ENCODE measurements at regions not wholly inside any gene's neighbourhood (a gene's known extent, or its start where the extent isn't known, plus 50 kb on each side); places are given as distances from the start of the nearest gene placed in this dataset.

DNA sequence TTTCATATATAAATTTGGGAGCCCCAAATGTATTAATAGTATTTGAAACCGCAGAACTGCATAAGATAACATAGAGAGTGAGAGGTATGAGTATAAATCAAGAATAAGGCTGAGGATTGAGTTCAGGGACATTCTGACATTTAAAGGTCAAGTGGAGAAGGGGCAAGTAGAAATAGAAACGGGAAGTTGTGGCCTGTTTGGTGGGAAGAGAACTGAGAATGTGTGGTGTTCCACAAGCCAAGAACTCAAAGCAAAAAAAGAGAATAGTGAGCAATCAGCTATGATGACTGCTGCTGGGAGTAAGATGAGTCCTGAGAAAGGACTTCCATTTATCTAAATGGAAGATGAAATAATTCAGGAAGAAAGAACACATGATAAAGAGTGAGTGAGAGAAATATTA, 418.4 kb downstream of the CD109 start:
- Histone ChIP-seq H4K20me1 (ENCODE audit: insufficient read depth) (no peaks in the 10 kb centered on the region), H3K27me3 (ENCODE audit: insufficient read depth, low read depth, low read length) (no peaks in the 10 kb centered on the region), H3K9ac (ENCODE audit: low read length) (no peak overlapping the region), H2AFZ (ENCODE audit: low read depth, low read length) (no peak overlapping the region), H3K4me3 (ENCODE audit: low read length) (no peak overlapping the region), H3K4me2 (ENCODE audit: low read length) (no peak overlapping the region), H3K9me2 (ENCODE audit: insufficient read depth, low read length) (no peaks in the 10 kb centered on the region), H3K79me2 (replicated peaks; ENCODE audit: insufficient read depth, low read length) (no peaks in the 10 kb centered on the region), H3K9me3 (ENCODE audit: low read length) (no peaks in the 10 kb centered on the region), H3K27ac (ENCODE audit: low read length) (no peak overlapping the region), H3K36me3 (ENCODE audit: insufficient read depth, low read length) (no peaks in the 10 kb centered on the region), H3F3A (ENCODE audit: insufficient read depth, low read length, poor library complexity, severe bottlenecking) (no peaks in the 10 kb centered on the region)
- TF ChIP-seq EZH2 (IDR thresholded peaks at IDR 0.05; ENCODE audit: borderline replicate concordance, insufficient read depth, low read length, poor library complexity, severe bottlenecking) = no peak
- TF ChIP-seq, protein P1, sequence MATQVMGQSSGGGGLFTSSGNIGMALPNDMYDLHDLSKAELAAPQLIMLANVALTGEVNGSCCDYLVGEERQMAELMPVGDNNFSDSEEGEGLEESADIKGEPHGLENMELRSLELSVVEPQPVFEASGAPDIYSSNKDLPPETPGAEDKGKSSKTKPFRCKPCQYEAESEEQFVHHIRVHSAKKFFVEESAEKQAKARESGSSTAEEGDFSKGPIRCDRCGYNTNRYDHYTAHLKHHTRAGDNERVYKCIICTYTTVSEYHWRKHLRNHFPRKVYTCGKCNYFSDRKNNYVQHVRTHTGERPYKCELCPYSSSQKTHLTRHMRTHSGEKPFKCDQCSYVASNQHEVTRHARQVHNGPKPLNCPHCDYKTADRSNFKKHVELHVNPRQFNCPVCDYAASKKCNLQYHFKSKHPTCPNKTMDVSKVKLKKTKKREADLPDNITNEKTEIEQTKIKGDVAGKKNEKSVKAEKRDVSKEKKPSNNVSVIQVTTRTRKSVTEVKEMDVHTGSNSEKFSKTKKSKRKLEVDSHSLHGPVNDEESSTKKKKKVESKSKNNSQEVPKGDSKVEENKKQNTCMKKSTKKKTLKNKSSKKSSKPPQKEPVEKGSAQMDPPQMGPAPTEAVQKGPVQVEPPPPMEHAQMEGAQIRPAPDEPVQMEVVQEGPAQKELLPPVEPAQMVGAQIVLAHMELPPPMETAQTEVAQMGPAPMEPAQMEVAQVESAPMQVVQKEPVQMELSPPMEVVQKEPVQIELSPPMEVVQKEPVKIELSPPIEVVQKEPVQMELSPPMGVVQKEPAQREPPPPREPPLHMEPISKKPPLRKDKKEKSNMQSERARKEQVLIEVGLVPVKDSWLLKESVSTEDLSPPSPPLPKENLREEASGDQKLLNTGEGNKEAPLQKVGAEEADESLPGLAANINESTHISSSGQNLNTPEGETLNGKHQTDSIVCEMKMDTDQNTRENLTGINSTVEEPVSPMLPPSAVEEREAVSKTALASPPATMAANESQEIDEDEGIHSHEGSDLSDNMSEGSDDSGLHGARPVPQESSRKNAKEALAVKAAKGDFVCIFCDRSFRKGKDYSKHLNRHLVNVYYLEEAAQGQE (IDR thresholded peaks at IDR 0.05; ENCODE audit: borderline replicate concordance) = no peak

DNA sequence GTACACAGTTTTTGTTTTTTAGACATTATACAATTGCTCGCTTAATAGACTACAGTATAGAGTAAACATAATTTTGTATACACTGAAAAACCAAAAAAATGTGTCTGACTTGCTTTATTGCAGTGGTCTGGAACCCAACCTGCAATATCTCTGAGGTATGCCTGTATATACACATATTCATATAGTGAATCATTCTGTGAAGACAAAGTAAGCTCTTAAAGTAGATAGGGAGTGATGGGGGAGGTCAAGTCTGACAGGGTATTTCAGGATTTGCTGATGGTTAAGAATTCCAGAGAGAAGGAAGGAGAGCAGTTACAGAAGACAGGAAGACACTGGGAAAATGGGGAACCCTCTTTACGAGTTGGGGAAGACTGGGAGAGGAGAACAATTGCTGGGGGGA, 417.9 kb downstream of the CD109 start:
- Histone ChIP-seq H3K27me3 (ENCODE audit: insufficient read depth, low read depth, low read length) (no peaks in the 10 kb centered on the region), H3K9ac (ENCODE audit: low read length) (no peak overlapping the region), H3K4me3 (ENCODE audit: low read length) (no peak overlapping the region), H3K36me3 (ENCODE audit: insufficient read depth, low read length) (no peaks in the 10 kb centered on the region), H3K4me2 (ENCODE audit: low read length) (no peak overlapping the region), H3K27ac (ENCODE audit: low read length) (no peak overlapping the region), H3K9me2 (ENCODE audit: insufficient read depth, low read length) (no peaks in the 10 kb centered on the region), H2AFZ (ENCODE audit: low read depth, low read length) (no peak overlapping the region), H4K20me1 (ENCODE audit: insufficient read depth) (no peaks in the 10 kb centered on the region), H3F3A (ENCODE audit: insufficient read depth, low read length, poor library complexity, severe bottlenecking) (no peaks in the 10 kb centered on the region), H3K79me2 (replicated peaks; ENCODE audit: insufficient read depth, low read length) (no peaks in the 10 kb centered on the region), H3K9me3 (ENCODE audit: low read length) (no peaks in the 10 kb centered on the region)
- TF ChIP-seq SMC3 (conservative IDR thresholded peaks at IDR 0.05; ENCODE audit: poor library complexity) (no peak), MXI1 (conservative IDR thresholded peaks at IDR 0.05; ENCODE audit: poor library complexity, severe bottlenecking) (no peak), EP300 (conservative IDR thresholded peaks at IDR 0.05; ENCODE audit: poor library complexity, severe bottlenecking) (no peak), EZH2 (IDR thresholded peaks at IDR 0.05; ENCODE audit: borderline replicate concordance, insufficient read depth, low read length, poor library complexity, severe bottlenecking) (no peak), TAF1 (IDR thresholded peaks at IDR 0.05; ENCODE audit: low read depth) (no peak), RAD21 (conservative IDR thresholded peaks at IDR 0.05) (no peak), POLR2AphosphoS5 (IDR thresholded peaks at IDR 0.05) (no peak)
- TF ChIP-seq, protein P2, sequence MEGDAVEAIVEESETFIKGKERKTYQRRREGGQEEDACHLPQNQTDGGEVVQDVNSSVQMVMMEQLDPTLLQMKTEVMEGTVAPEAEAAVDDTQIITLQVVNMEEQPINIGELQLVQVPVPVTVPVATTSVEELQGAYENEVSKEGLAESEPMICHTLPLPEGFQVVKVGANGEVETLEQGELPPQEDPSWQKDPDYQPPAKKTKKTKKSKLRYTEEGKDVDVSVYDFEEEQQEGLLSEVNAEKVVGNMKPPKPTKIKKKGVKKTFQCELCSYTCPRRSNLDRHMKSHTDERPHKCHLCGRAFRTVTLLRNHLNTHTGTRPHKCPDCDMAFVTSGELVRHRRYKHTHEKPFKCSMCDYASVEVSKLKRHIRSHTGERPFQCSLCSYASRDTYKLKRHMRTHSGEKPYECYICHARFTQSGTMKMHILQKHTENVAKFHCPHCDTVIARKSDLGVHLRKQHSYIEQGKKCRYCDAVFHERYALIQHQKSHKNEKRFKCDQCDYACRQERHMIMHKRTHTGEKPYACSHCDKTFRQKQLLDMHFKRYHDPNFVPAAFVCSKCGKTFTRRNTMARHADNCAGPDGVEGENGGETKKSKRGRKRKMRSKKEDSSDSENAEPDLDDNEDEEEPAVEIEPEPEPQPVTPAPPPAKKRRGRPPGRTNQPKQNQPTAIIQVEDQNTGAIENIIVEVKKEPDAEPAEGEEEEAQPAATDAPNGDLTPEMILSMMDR (IDR thresholded peaks at IDR 0.05; ENCODE audit: poor library complexity, severe bottlenecking) = no peak
- TF ChIP-seq, protein P1 (IDR thresholded peaks at IDR 0.05; ENCODE audit: borderline replicate concordance) = no peak

Measured in neural cell (in vitro differentiated cells).